Fibroblast of lung (primary cell): ENCODE measurements at regions not wholly inside any gene's neighbourhood (a gene's known extent, or its start where the extent isn't known, plus 50 kb on each side); places are given as distances from the start of the nearest gene placed in this dataset.
A peak's percentile ranks its signal among the peaks of the same experiment; 100 is the strongest.

Experiments used
- DNase-seq, 2 donors: peaks; one replicate each; pipeline versions ENCODE4 v3.0.0 to v3.0.0-alpha.2; 2010; ENCODE audit warnings: low read depth in 2 of 2
- H2AFZ ChIP-seq: 2 replicates; pipeline ENCODE4 v1.5.1; 2012; ENCODE audit warnings: low read length, control low read depth, inconsistent platforms
- H3K27ac ChIP-seq: 2 replicates; pipeline ENCODE4 v1.5.1; 2011; ENCODE audit warnings: low read length, control low read depth; ENCODE audit not compliant: insufficient read depth
- H3K27me3 ChIP-seq: 2 replicates; pipeline ENCODE4 v1.5.1; 2011; ENCODE audit warnings: mild to moderate bottlenecking, low read length; ENCODE audit not compliant: control insufficient read depth, insufficient read depth
- H3K36me3 ChIP-seq: 2 replicates; pipeline ENCODE4 v1.5.1; 2011; ENCODE audit warnings: low read length; ENCODE audit not compliant: control insufficient read depth, insufficient read depth
- H3K4me1 ChIP-seq: 2 replicates; pipeline ENCODE4 v1.5.1; 2011; ENCODE audit warnings: low read length; ENCODE audit not compliant: control insufficient read depth, insufficient read depth; ENCODE audit errors: extremely low read depth
- H3K4me2 ChIP-seq: 2 replicates; pipeline ENCODE4 v1.5.1; 2011; ENCODE audit warnings: low read length, control low read depth; ENCODE audit not compliant: insufficient read depth; ENCODE audit errors: extremely low read depth
- H3K4me3 ChIP-seq, 4 experiments: fragments of 200-600 bp in 1 of 4; sonication (generic) in 1 of 4; replicated peaks in 1 of 4; 2 replicates each; pipeline ENCODE4 v1.5.1; 2011 to 2016; ENCODE audit warnings: low read length in 4 of 4, low read depth in 3 of 4, mild to moderate bottlenecking in 3 of 4, control low read depth in 2 of 4, inconsistent platforms in 1 of 4, mixed read lengths in 1 of 4; ENCODE audit not compliant: insufficient read depth in 1 of 4; ENCODE audit errors: control extremely low read depth in 1 of 4
- H3K79me2 ChIP-seq: 2 replicates; pipeline ENCODE4 v1.5.1; 2012; ENCODE audit warnings: mild to moderate bottlenecking, low read length, inconsistent platforms; ENCODE audit not compliant: control insufficient read depth, insufficient read depth
- H3K9ac ChIP-seq: 2 replicates; pipeline ENCODE4 v1.5.1; 2011; ENCODE audit warnings: mild to moderate bottlenecking, low read length, control low read depth; ENCODE audit not compliant: insufficient read depth
- H3K9me3 ChIP-seq: 2 replicates; pipeline ENCODE4 v1.5.1; 2012; ENCODE audit warnings: low read depth, low read length; ENCODE audit not compliant: control insufficient read depth, insufficient read depth
- H4K20me1 ChIP-seq: 2 replicates; pipeline ENCODE4 v1.5.1; 2011; ENCODE audit warnings: low read length; ENCODE audit not compliant: control insufficient read depth, insufficient read depth; ENCODE audit errors: extremely low read depth
- CTCF ChIP-seq, 2 donors: IDR thresholded peaks in 1 of 2; conservative IDR thresholded peaks in 1 of 2; 1 replicate in 1 of 2; 2 replicates in 1 of 2; pipeline ENCODE4 v1.5.1; 2011 to 2012; ENCODE audit warnings: low read length in 2 of 2, control low read depth in 1 of 2, inconsistent platforms in 1 of 2, low read depth in 1 of 2, mild to moderate bottlenecking in 1 of 2
- EZH2 ChIP-seq: IDR thresholded peaks from 2 replicates; pipeline ENCODE4 v1.5.1; 2012; ENCODE audit warnings: low read length, control low read depth, mild to moderate bottlenecking; ENCODE audit errors: missing control alignments

- Histone ChIP-seq H3K4me2 (no peak overlapping the region), H3K4me3 (no peak overlapping the region), H3K36me3 (no peaks in the 10 kb centered on the region), H4K20me1 (no peaks in the 10 kb centered on the region), H3K79me2 (no peaks in the 10 kb centered on the region), H3K4me1 (no peaks in the 10 kb centered on the region), H3K27me3 (no peaks in the 10 kb centered on the region), H3K9me3 (no peaks in the 10 kb centered on the region), H2AFZ (peak overlapping the region; percentile 1), H3K9ac (no peak overlapping the region), H3K27ac (no peak overlapping the region)
- no peak for TF ChIP-seq CTCF (conservative IDR thresholded peaks at IDR 0.05 in 1 of 2, IDR thresholded peaks at IDR 0.05 in 1 of 2; ENCODE audit: low read depth in 1 of 2, low read length in 2 of 2)
- TF ChIP-seq EZH2: no peak
- DNase-seq: no peak
These were observed 199.5 kb downstream of the REEP3 start for GRCh38 chr10:63720676-63721075.

DNA sequence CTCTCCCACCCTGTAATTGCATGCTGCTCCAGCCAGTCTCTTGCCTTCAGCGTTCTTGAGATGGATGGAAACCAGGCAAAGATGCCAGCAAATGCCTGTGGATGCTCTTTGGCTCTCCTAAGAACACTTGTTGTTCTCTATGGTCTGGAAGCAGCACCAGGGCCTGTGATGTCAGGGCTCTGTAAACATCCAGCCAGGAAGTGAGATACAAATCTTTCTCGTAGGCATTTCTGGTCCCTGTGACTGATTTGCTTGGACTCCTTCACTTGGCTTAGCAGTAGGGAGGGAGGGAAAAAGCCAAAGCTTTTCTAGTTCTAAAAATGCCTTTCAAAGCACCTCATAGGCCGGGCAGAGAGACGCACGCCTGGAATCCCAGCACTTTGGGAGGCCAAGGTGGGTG, 201.3 kb downstream of the REEP3 start:
- Histone ChIP-seq H4K20me1 (no peaks in the 10 kb centered on the region), H2AFZ (no peak overlapping the region), H3K4me2 (no peak overlapping the region), H3K4me3 (no peak overlapping the region), H3K9me3 (no peaks in the 10 kb centered on the region), H3K9ac (no peak overlapping the region), H3K27me3 (no peaks in the 10 kb centered on the region), H3K36me3 (no peaks in the 10 kb centered on the region), H3K79me2 (no peaks in the 10 kb centered on the region), H3K27ac (no peak overlapping the region), H3K4me1 (no peaks in the 10 kb centered on the region)
- TF ChIP-seq EZH2: no peak
- no peak for TF ChIP-seq CTCF (conservative IDR thresholded peaks at IDR 0.05 in 1 of 2, IDR thresholded peaks at IDR 0.05 in 1 of 2; ENCODE audit: low read depth in 1 of 2, low read length in 2 of 2)
- DNase-seq: peak; percentile 72 to 89

DNA sequence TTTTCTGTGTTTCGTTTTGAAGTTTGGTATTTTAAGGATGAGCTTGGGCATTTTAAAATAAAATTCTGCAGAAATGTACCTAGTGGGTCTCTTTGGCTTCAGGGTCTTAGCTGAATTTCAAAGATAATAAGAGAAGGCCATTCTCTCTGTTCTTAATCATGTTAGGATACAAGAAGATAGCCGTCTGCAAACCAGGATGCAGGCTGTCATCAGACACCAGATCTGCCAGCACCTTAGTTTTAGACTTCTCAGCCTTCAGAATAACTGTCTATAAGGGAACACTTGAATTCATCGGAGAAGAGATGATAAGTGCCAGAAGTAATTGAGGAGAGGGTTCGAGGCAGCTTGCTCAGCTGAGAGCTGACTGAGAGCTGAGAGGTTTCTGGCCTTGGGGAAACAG, 202.1 kb downstream of the REEP3 start:
- TF ChIP-seq EZH2 (no peak), CTCF (conservative IDR thresholded peaks at IDR 0.05 in 1 of 2, IDR thresholded peaks at IDR 0.05 in 1 of 2; ENCODE audit: low read depth in 1 of 2, low read length in 2 of 2) (no peak)
- no peaks in the 10 kb centered on the region for H3K4me1 ChIP-seq
- no peak for DNase-seq
- no peak overlapping the region for H2AFZ ChIP-seq
- H3K79me2 ChIP-seq: no peaks in the 10 kb centered on the region
- H3K27me3 ChIP-seq: no peaks in the 10 kb centered on the region
- no peaks in the 10 kb centered on the region for H3K36me3 ChIP-seq
- no peak overlapping the region for H3K4me2 ChIP-seq
- no peaks in the 10 kb centered on the region for H3K9me3 ChIP-seq
- H3K4me3 ChIP-seq: no peak overlapping the region
- no peak overlapping the region for H3K27ac ChIP-seq
- no peaks in the 10 kb centered on the region for H4K20me1 ChIP-seq
- H3K9ac ChIP-seq: no peak overlapping the region
